B cell (primary cell): ENCODE measurements at regions not wholly inside any gene's neighbourhood (a gene's known extent, or its start where the extent isn't known, plus 50 kb on each side); places are given as distances from the start of the nearest gene placed in this dataset.

Experiments
- ATAC-seq: fragments of 200-7000 bp; cut with Tn5 transposase; one replicate; pipeline ENCODE4 v1.10.0; 2021; ENCODE audit warnings: low read depth, mild to moderate bottlenecking, moderate number of reproducible peaks, moderate library complexity
- CTCF ChIA-PET: fragments of 350-600 bp; sonication (Branson Sonifier 250); formaldehyde crosslinking; loops from one replicate; lab custom pipeline; 2021; ENCODE audit warnings: antibody characterized with exemption, inconsistent platforms; lab: Charles Lee
- POLR2A ChIA-PET: fragments of 350-600 bp; sonication (Branson Sonifier 250); formaldehyde crosslinking; loops from one replicate; lab custom pipeline; 2021; ENCODE audit warnings: antibody characterized with exemption; lab: Charles Lee
- DNase-seq: peaks from one replicate; pipeline ENCODE4 v3.0.0; 2013
- H2AFZ ChIP-seq: 2 replicates; pipeline ENCODE4 v1.6.1; 2012; ENCODE audit warnings: mild to moderate bottlenecking, low read depth, low read length; ENCODE audit not compliant: insufficient read depth, poor library complexity, severe bottlenecking
- H3K27ac ChIP-seq, 2 donors: 1 replicate in 1 of 2; 2 replicates in 1 of 2; pipeline ENCODE4 v1.5.1; 2012 to 2013; ENCODE audit warnings: low read length in 2 of 2, mild to moderate bottlenecking in 2 of 2, moderate library complexity in 1 of 2
- H3K27me3 ChIP-seq, 4 experiments: fragments of 200-600 bp in 1 of 4; sonication (generic) in 1 of 4; replicated peaks in 1 of 4; 1 replicate in 2 of 4; 2 replicates in 2 of 4; pipeline versions ENCODE4 v1.6.1 to v1.7.0; 2013 to 2016; ENCODE audit warnings: low read length in 3 of 4, mild to moderate bottlenecking in 2 of 4, mixed read lengths in 1 of 4, moderate library complexity in 1 of 4; ENCODE audit not compliant: insufficient read depth in 4 of 4, control insufficient read depth in 3 of 4; ENCODE audit errors: control extremely low read depth in 1 of 4
- H3K36me3 ChIP-seq, 2 experiments: replicated peaks in 1 of 2; 1 replicate in 1 of 2; 2 replicates in 1 of 2; pipeline versions ENCODE4 v1.6.1 to v1.7.1; 2013; ENCODE audit warnings: low read length in 1 of 2; ENCODE audit not compliant: insufficient read depth in 2 of 2, control insufficient read depth in 1 of 2; ENCODE audit errors: control extremely low read depth in 1 of 2, extremely low read depth in 1 of 2
- H3K4me1 ChIP-seq, 2 donors: fragments of 200-600 bp in 1 of 2; sonication (generic) in 1 of 2; 1 replicate in 1 of 2; 2 replicates in 1 of 2; pipeline versions ENCODE4 v1.5.1 to v1.6.1; 2013 to 2017; ENCODE audit warnings: low read length in 2 of 2; ENCODE audit not compliant: control insufficient read depth in 2 of 2, insufficient read depth in 2 of 2
- H3K4me2 ChIP-seq: replicated peaks from 2 replicates; pipeline ENCODE3; 2012; ENCODE audit warnings: mild to moderate bottlenecking, low read depth, low read length; ENCODE audit not compliant: poor library complexity, severe bottlenecking
- H3K4me3 ChIP-seq, 5 experiments: fragments of 200-600 bp in 1 of 5; sonication (generic) in 1 of 5; 1 replicate in 3 of 5; 2 replicates in 2 of 5; pipeline versions ENCODE4 v1.5.1 to v1.7.0; 2011 to 2016; ENCODE audit warnings: low read length in 4 of 5, mild to moderate bottlenecking in 4 of 5, low read depth in 2 of 5, control low read depth in 1 of 5, moderate library complexity in 1 of 5; ENCODE audit not compliant: insufficient read depth in 1 of 5; ENCODE audit errors: control extremely low read depth in 1 of 5, extremely low read depth in 1 of 5
- H3K79me2 ChIP-seq: fragments of 200-600 bp; sonication (generic); one replicate; pipeline ENCODE4 v1.6.0; 2016; ENCODE audit warnings: low read length; ENCODE audit not compliant: control insufficient read depth, insufficient read depth
- H3K9ac ChIP-seq: fragments of 200-600 bp; sonication (generic); 2 replicates; pipeline ENCODE4 v1.6.1; 2017; ENCODE audit warnings: mild to moderate bottlenecking, low read length, moderate library complexity
- H3K9me3 ChIP-seq, 3 donors: one replicate each; pipeline versions ENCODE4 v1.6.1 to v1.7.1; 2013; ENCODE audit warnings: low read length in 2 of 3; ENCODE audit not compliant: control insufficient read depth in 2 of 3, insufficient read depth in 1 of 3; ENCODE audit errors: control extremely low read depth in 1 of 3
- H4K20me1 ChIP-seq: 2 replicates; pipeline ENCODE4 v1.6.0; 2012; ENCODE audit warnings: mild to moderate bottlenecking, low read length; ENCODE audit not compliant: insufficient read depth, control insufficient read depth, poor library complexity, severe bottlenecking
- H3K27ac Mint-ChIP-seq: one replicate; pipeline ENCODE4 v1.8.0; 2021; ENCODE audit warnings: mixed read lengths
- H3K27me3 Mint-ChIP-seq: one replicate; pipeline ENCODE4 v1.8.0; 2021; ENCODE audit warnings: mixed read lengths
- H3K4me1 Mint-ChIP-seq: one replicate; pipeline ENCODE4 v1.8.0; 2021; ENCODE audit warnings: mixed read lengths
- H3K4me3 Mint-ChIP-seq: one replicate; pipeline ENCODE4 v1.8.0; 2021; ENCODE audit warnings: mixed read lengths
- H3K9me3 Mint-ChIP-seq: one replicate; pipeline ENCODE4 v1.8.0; 2022; ENCODE audit warnings: mixed read lengths; ENCODE audit not compliant: insufficient read depth
- EZH2 ChIP-seq: IDR thresholded peaks from 2 replicates; pipeline ENCODE4 v1.6.1; 2012; ENCODE audit warnings: borderline replicate concordance, low read depth, mild to moderate bottlenecking, moderate library complexity, low read length; ENCODE audit not compliant: insufficient read depth, poor library complexity, severe bottlenecking
- WGBS: methylation state at CpG from one replicate; pipeline ENCODE4 v1.1.5; 2013; ENCODE audit warnings: missing lambda C conversion rate; ENCODE audit not compliant: insufficient coverage; 5-methylcytosine and 5-hydroxymethylcytosine counted together
- intact Hi-C: fragments of 100-400 bp; cut with micrococcal nuclease; formaldehyde crosslinking; loops from one replicate; pipeline ENCODE4 v1.10.0; 2022
- TF ChIP-seq, protein P1 (sequence below): fragments of 200-600 bp; IDR thresholded peaks from one replicate; pipeline ENCODE4 v1.8.0; 2022; ENCODE audit warnings: antibody characterized with exemption, mild to moderate bottlenecking

- Histone ChIP-seq H3K36me3 (no peaks in the 10 kb centered on the region), H3K4me2 (no peak overlapping the region), H3K79me2 (no peaks in the 10 kb centered on the region), H4K20me1 (no peaks in the 10 kb centered on the region), H3K27ac (no peak overlapping the region), H3K4me3 (no peak overlapping the region), H3K9me3 (no peaks in the 10 kb centered on the region), H3K4me1 (no peaks in the 10 kb centered on the region), H3K27me3 (no peaks in the 10 kb centered on the region), H2AFZ (no peak overlapping the region), H3K9ac (no peak overlapping the region)
- intact Hi-C loops: no loop called here
- CTCF ChIA-PET: no interaction called here
- DNase-seq: no peak
- Mint-ChIP-seq H3K9me3 (no peaks in the 10 kb centered on the region), H3K27ac (no peak overlapping the region), H3K27me3 (peaks cover 10% of the 10 kb centered on the region), H3K4me1 (peaks cover 7% of the 10 kb centered on the region), H3K4me3 (no peak overlapping the region)
- WGBS: 98% methylated on average over 4 of the region's 7 CpGs
- no peak for ATAC-seq
- TF ChIP-seq EZH2: no peak
- TF ChIP-seq, protein P1, sequence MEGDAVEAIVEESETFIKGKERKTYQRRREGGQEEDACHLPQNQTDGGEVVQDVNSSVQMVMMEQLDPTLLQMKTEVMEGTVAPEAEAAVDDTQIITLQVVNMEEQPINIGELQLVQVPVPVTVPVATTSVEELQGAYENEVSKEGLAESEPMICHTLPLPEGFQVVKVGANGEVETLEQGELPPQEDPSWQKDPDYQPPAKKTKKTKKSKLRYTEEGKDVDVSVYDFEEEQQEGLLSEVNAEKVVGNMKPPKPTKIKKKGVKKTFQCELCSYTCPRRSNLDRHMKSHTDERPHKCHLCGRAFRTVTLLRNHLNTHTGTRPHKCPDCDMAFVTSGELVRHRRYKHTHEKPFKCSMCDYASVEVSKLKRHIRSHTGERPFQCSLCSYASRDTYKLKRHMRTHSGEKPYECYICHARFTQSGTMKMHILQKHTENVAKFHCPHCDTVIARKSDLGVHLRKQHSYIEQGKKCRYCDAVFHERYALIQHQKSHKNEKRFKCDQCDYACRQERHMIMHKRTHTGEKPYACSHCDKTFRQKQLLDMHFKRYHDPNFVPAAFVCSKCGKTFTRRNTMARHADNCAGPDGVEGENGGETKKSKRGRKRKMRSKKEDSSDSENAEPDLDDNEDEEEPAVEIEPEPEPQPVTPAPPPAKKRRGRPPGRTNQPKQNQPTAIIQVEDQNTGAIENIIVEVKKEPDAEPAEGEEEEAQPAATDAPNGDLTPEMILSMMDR: no peak
- POLR2A ChIA-PET: no interaction called here
Measured at GRCh38 chr18:55136864-55137263, 177.6 kb upstream of the CCDC68 start.

DNA sequence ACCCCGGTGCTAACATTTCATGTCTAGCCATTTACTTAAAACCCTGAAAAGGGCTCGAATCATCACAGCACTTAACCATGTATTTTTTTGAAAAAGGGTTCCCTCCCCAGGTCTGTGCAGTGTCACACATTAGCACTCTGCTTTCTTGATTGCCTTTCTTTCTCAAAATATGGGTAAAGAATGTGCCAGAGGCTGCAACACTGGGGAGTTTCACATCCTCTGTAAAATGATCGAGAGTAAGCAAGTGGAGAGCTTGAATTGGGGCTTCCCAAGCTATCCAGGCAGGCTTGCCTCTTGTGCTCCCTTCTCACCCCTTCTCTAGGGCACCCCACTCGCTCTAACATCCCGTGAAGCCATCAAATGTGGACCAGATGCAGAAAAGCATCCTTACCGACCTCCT lies 177.0 kb upstream of the CCDC68 start:
- ChIA-PET POLR2A (no interaction called here), CTCF (no interaction called here)
- intact Hi-C loops: no loop called here
- Histone ChIP-seq H3K4me2 (no peak overlapping the region), H3K9ac (no peak overlapping the region), H3K4me1 (no peaks in the 10 kb centered on the region), H3K9me3 (no peaks in the 10 kb centered on the region), H3K27me3 (no peaks in the 10 kb centered on the region), H3K27ac (no peak overlapping the region), H4K20me1 (no peaks in the 10 kb centered on the region), H3K4me3 (no peak overlapping the region), H2AFZ (no peak overlapping the region), H3K79me2 (no peaks in the 10 kb centered on the region), H3K36me3 (no peaks in the 10 kb centered on the region)
- 91% methylated on average over 5 of the region's 6 CpGs for WGBS
- Mint-ChIP-seq H3K27me3 (peaks cover 10% of the 10 kb centered on the region), H3K27ac (no peak overlapping the region), H3K4me1 (peaks cover 7% of the 10 kb centered on the region), H3K9me3 (no peaks in the 10 kb centered on the region), H3K4me3 (no peak overlapping the region)
- no peak for TF ChIP-seq EZH2
- TF ChIP-seq, protein P1: no peak
- ATAC-seq (no peak), DNase-seq (no peak)
